GM18867 (cell line): ENCODE measurements at regions not wholly inside any gene's neighbourhood (a gene's known extent, or its start where the extent isn't known, plus 50 kb on each side); places are given as distances from the start of the nearest gene placed in this dataset.

Experiments used
- ATAC-seq: cut with Tn5 transposase; IDR thresholded peaks from one replicate; pipeline ENCODE4 v1.9.1; 2021; ENCODE audit warnings: mild to moderate bottlenecking, moderate library complexity; ENCODE audit not compliant: unreplicated experiment

GRCh38 chr18:51692612-51693011 is 495.1 kb upstream of the MEX3C start:
- ATAC-seq, result no peak

GRCh38 chr18:51711298-51711889 is 513.9 kb upstream of the MEX3C start:
- ATAC-seq, result peak; percentile 75

- no peak for ATAC-seq
Measured at GRCh38 chr18:51712821-51713220, 515.3 kb upstream of the MEX3C start.

- peak; percentile 75 for ATAC-seq
Measured at GRCh38 chr18:51716277-51716676, 518.8 kb upstream of the MEX3C start.

GRCh38 chr18:51721388-51721787 is 523.9 kb upstream of the MEX3C start:
- ATAC-seq, result no peak

- no peak for ATAC-seq
Measured at GRCh38 chr18:51721996-51722395, 524.5 kb upstream of the MEX3C start.

GRCh38 chr18:51724790-51725721 is 527.6 kb upstream of the MEX3C start:
- no peak for ATAC-seq

- peak; percentile 61 for ATAC-seq
Measured at GRCh38 chr18:51726614-51727013, 529.1 kb upstream of the MEX3C start.

GRCh38 chr18:51727780-51728179 is 530.3 kb upstream of the MEX3C start:
- peak; percentile 55 for ATAC-seq

- no peak for ATAC-seq
Measured at GRCh38 chr18:51731070-51731469, 533.6 kb upstream of the MEX3C start.

GRCh38 chr18:51734576-51734975 is 537.1 kb upstream of the MEX3C start:
- ATAC-seq, result no peak

GRCh38 chr18:51739044-51739666 is 541.7 kb upstream of the MEX3C start:
- ATAC-seq, result peak; percentile 98

GRCh38 chr18:51751901-51752300 is 554.4 kb upstream of the MEX3C start:
- ATAC-seq, result peak; percentile 87

- ATAC-seq, result no peak
Measured at GRCh38 chr18:51753365-51754057, 556.0 kb upstream of the MEX3C start.

GRCh38 chr18:51754566-51754965 is 557.1 kb upstream of the MEX3C start:
- ATAC-seq, result no peak

- no peak for ATAC-seq
Measured at GRCh38 chr18:51757255-51757924, 559.9 kb upstream of the MEX3C start.

- ATAC-seq, result no peak
Measured at GRCh38 chr18:51762373-51762772, 564.9 kb upstream of the MEX3C start.

- ATAC-seq, result peak; percentile 69
Measured at GRCh38 chr18:51765606-51766360, 568.3 kb upstream of the MEX3C start.

GRCh38 chr18:51767293-51767692 is 569.8 kb upstream of the MEX3C start:
- ATAC-seq, result peak; percentile 89

GRCh38 chr18:51778115-51778514 is 561.9 kb upstream of the DCC start:
- no peak for ATAC-seq
